ENCODE measurements at regions not wholly inside any gene's neighbourhood (a gene's known extent, or its start where the extent isn't known, plus 50 kb on each side); places are given as distances from the start of the nearest gene placed in this dataset.
"Not testable (repeated sequence)": the region's sequence is repeated elsewhere in the genome, so short reads cannot be mapped to it uniquely, and the experiment has no call there.

DNA sequence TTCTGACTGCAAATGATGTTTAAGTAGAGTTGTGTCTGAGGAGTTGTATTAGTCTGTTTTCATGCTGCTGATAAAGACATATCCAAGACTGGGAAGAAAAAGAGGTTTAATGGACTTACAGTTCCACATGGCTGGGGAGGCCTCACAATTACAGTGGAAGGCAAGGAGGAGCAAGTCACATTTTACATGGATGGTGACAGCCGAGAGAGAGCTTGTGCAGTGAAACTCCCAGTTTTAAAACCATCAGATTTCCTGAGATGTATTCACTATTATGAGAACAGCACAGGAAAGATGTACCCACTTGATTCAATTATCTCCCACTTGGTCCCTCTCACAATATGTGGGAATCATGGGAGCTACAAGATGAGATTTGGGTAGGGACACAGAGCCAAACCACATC, 370.1 kb downstream of the DSC3 start:
- not testable (repeated sequence) for TF ChIP-seq REST (tag by site-specific recombination; IDR thresholded peaks at IDR 0.05); WT1 (tag by site-specific recombination; IDR thresholded peaks at IDR 0.05); ZNF670 (tag by site-specific recombination; IDR thresholded peaks at IDR 0.05; ENCODE audit: low read depth); ZSCAN23 (tag by site-specific recombination; IDR thresholded peaks at IDR 0.05); ZNF654 (tag by site-specific recombination; IDR thresholded peaks at IDR 0.05; ENCODE audit: low read depth); ZNF18 (tag by site-specific recombination; IDR thresholded peaks at IDR 0.05); ZBTB48 (tag by site-specific recombination; IDR thresholded peaks at IDR 0.05)
- TF ChIP-seq, protein P1, sequence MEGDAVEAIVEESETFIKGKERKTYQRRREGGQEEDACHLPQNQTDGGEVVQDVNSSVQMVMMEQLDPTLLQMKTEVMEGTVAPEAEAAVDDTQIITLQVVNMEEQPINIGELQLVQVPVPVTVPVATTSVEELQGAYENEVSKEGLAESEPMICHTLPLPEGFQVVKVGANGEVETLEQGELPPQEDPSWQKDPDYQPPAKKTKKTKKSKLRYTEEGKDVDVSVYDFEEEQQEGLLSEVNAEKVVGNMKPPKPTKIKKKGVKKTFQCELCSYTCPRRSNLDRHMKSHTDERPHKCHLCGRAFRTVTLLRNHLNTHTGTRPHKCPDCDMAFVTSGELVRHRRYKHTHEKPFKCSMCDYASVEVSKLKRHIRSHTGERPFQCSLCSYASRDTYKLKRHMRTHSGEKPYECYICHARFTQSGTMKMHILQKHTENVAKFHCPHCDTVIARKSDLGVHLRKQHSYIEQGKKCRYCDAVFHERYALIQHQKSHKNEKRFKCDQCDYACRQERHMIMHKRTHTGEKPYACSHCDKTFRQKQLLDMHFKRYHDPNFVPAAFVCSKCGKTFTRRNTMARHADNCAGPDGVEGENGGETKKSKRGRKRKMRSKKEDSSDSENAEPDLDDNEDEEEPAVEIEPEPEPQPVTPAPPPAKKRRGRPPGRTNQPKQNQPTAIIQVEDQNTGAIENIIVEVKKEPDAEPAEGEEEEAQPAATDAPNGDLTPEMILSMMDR (tag by site-specific recombination; IDR thresholded peaks at IDR 0.05), result not testable (repeated sequence)
